ENCODE measurements at regions not wholly inside any gene's neighbourhood (a gene's known extent, or its start where the extent isn't known, plus 50 kb on each side); places are given as distances from the start of the nearest gene placed in this dataset.

- ChIA-PET CTCF (no interaction called here), POLR2A (ENCODE audit: low non-redundant PET) (no interaction called here)
- TF ChIP-seq EZH2 (IDR thresholded peaks at IDR 0.05; ENCODE audit: borderline replicate concordance, low read depth, low read length, poor library complexity, severe bottlenecking) (no peak), CTCF (conservative IDR thresholded peaks at IDR 0.05; ENCODE audit: low read depth, low read length) (no peak)
- intact Hi-C loops (cut with micrococcal nuclease; ENCODE audit: unreplicated experiment) = no loop called here
- DNase-seq (ENCODE audit: low spot score) = no peak
- Histone ChIP-seq H3K27me3 (replicated peaks; ENCODE audit: insufficient read depth, low read depth, low read length, poor library complexity) (no peaks in the 10 kb centered on the region), H3K4me3 (ENCODE audit: low read depth, low read length, poor library complexity, severe bottlenecking) (no peak overlapping the region), H3K27ac (ENCODE audit: low read depth, low read length, poor library complexity, severe bottlenecking) (no peak overlapping the region), H3K4me1 (ENCODE audit: insufficient read depth, low read length, poor library complexity, severe bottlenecking) (no peaks in the 10 kb centered on the region), H3K36me3 (ENCODE audit: insufficient read depth, low read length, poor library complexity, severe bottlenecking) (no peaks in the 10 kb centered on the region), H3K9me3 (ENCODE audit: low read depth, low read length, poor library complexity, severe bottlenecking) (no peaks in the 10 kb centered on the region)
- BruUV-seq (replicated peaks) = no TSS peak
These were observed 248.7 kb upstream of the PELI2 start for GRCh38 chr14:55869397-55870049.

DNA sequence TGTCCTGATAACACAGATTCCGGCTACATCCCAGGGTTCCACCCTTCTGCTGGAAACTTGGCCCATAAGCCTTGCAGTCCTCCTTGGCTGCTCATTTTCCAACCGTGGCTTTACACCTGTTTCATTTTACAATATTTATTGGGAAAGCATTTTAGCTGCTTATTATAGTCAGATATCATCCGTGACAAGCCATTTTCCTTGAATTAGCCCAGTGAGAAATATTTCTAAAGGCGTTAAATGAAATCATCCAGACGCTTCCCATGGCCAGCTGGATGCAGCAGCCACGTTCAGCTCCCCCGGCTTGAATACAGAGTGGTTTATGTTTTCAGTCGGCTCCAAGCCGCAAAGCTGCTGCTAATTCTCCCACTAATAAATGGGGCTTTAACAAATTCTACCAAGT lies 245.0 kb upstream of the PELI2 start:
- Histone ChIP-seq H3K4me1 (ENCODE audit: insufficient read depth, low read length, poor library complexity, severe bottlenecking) (no peaks in the 10 kb centered on the region), H3K36me3 (ENCODE audit: insufficient read depth, low read length, poor library complexity, severe bottlenecking) (no peaks in the 10 kb centered on the region), H3K27me3 (replicated peaks; ENCODE audit: insufficient read depth, low read depth, low read length, poor library complexity) (no peaks in the 10 kb centered on the region), H3K4me3 (ENCODE audit: low read depth, low read length, poor library complexity, severe bottlenecking) (no peak overlapping the region), H3K9me3 (ENCODE audit: low read depth, low read length, poor library complexity, severe bottlenecking) (no peaks in the 10 kb centered on the region), H3K27ac (ENCODE audit: low read depth, low read length, poor library complexity, severe bottlenecking) (no peak overlapping the region)
- ChIA-PET POLR2A (ENCODE audit: low non-redundant PET) (no interaction called here), CTCF (no interaction called here)
- TF ChIP-seq CTCF (conservative IDR thresholded peaks at IDR 0.05; ENCODE audit: low read depth, low read length) = no peak
- no TSS peak for BruUV-seq (replicated peaks)
- no peak for DNase-seq (ENCODE audit: low spot score)
- intact Hi-C loops (cut with micrococcal nuclease; ENCODE audit: unreplicated experiment) = no loop called here

- intact Hi-C loops (cut with micrococcal nuclease; ENCODE audit: unreplicated experiment) = no loop called here
- no TSS peak for BruUV-seq (replicated peaks)
- Histone ChIP-seq H3K4me3 (ENCODE audit: low read depth, low read length, poor library complexity, severe bottlenecking) (no peak overlapping the region), H3K9me3 (ENCODE audit: low read depth, low read length, poor library complexity, severe bottlenecking) (no peaks in the 10 kb centered on the region), H3K4me1 (ENCODE audit: insufficient read depth, low read length, poor library complexity, severe bottlenecking) (no peaks in the 10 kb centered on the region), H3K27ac (ENCODE audit: low read depth, low read length, poor library complexity, severe bottlenecking) (no peak overlapping the region), H3K27me3 (replicated peaks; ENCODE audit: insufficient read depth, low read depth, low read length, poor library complexity) (no peaks in the 10 kb centered on the region), H3K36me3 (ENCODE audit: insufficient read depth, low read length, poor library complexity, severe bottlenecking) (no peaks in the 10 kb centered on the region)
- POLR2A ChIA-PET (ENCODE audit: low non-redundant PET) = no interaction called here
- no peak for DNase-seq (ENCODE audit: low spot score)
- CTCF ChIA-PET = no interaction called here
- TF ChIP-seq EZH2 (IDR thresholded peaks at IDR 0.05; ENCODE audit: borderline replicate concordance, low read depth, low read length, poor library complexity, severe bottlenecking) (no peak), CTCF (conservative IDR thresholded peaks at IDR 0.05; ENCODE audit: low read depth, low read length) (no peak)
These were observed 243.4 kb upstream of the PELI2 start for GRCh38 chr14:55874785-55875184.
